ENCODE measurements at regions not wholly inside any gene's neighbourhood (a gene's known extent, or its start where the extent isn't known, plus 50 kb on each side); places are given as distances from the start of the nearest gene placed in this dataset.

GRCh38 chr10:125482637-125483036 is 200.3 kb downstream of the TEX36 start (continued):
- TF ChIP-seq POLR2AphosphoS5 (IDR thresholded peaks at IDR 0.05; ENCODE audit: low read depth, low read length): no peak
- no peak for TF ChIP-seq YY1 (IDR thresholded peaks at IDR 0.05; ENCODE audit: extremely low read depth, insufficient replicate concordance, low read depth, low read length)
- TF ChIP-seq ELF1 (IDR thresholded peaks at IDR 0.05; ENCODE audit: borderline replicate concordance, low read depth): no peak
- no peak for TF ChIP-seq ZFX (IDR thresholded peaks at IDR 0.05)
- TF ChIP-seq RAD21 (IDR thresholded peaks at IDR 0.05; ENCODE audit: low read depth): no peak
- no peak for TF ChIP-seq MAX (IDR thresholded peaks at IDR 0.05)
- no peak for TF ChIP-seq SIN3A (IDR thresholded peaks at IDR 0.05; ENCODE audit: low read depth)
- TF ChIP-seq SP1 (IDR thresholded peaks at IDR 0.05; ENCODE audit: low read depth): no peak
- TF ChIP-seq ZBTB33 (IDR thresholded peaks at IDR 0.05; ENCODE audit: extremely low read depth, insufficient replicate concordance, low read length): no peak
- no peak for TF ChIP-seq CEBPB (IDR thresholded peaks at IDR 0.05; ENCODE audit: low read depth)

GRCh38 chr10:125482108-125482507 is 200.9 kb downstream of the TEX36 start:
- no peak overlapping the region for H3K4me3 ChIP-seq (replicated peaks in 1 of 2; ENCODE audit: low read depth in 1 of 2, low read length in 2 of 2)
- ChIA-PET POLR2A (no interaction called here), RAD21 (ENCODE audit: low non-redundant PET in 1 of 2, low total read pairs in 2 of 2, uncharacterized antibody in 2 of 2, unreplicated experiment in 2 of 2) (no interaction called here), CTCF (interaction anchor here (1.3 kb wide), 1 partner anchor 34 kb away, joined by 6 read pairs; no protein-coding TSS in a partner anchor)
- H3K4me1 ChIP-seq (ENCODE audit: control insufficient read depth in 1 of 2, insufficient read depth in 2 of 2, low read length in 2 of 2): peaks cover 0 to 9% of the 10 kb centered on the region in 2 experiments; a peak in 2 of 4 replicates
- no peak for TF ChIP-seq EGR1 (IDR thresholded peaks at IDR 0.05; ENCODE audit: low read depth)
- TF ChIP-seq CTCF (IDR thresholded peaks at IDR 0.05 in 2 of 3, conservative IDR thresholded peaks at IDR 0.05 in 1 of 3; ENCODE audit: borderline replicate concordance in 1 of 3, insufficient read depth in 1 of 3, low read depth in 2 of 3, low read length in 2 of 3): no peak
- no peak for TF ChIP-seq REST (IDR thresholded peaks at IDR 0.05; ENCODE audit: low read depth)
- TF ChIP-seq ELF1 (IDR thresholded peaks at IDR 0.05; ENCODE audit: borderline replicate concordance, low read depth): no peak
- no peak for TF ChIP-seq YY1 (IDR thresholded peaks at IDR 0.05; ENCODE audit: extremely low read depth, insufficient replicate concordance, low read depth, low read length)
- TF ChIP-seq SIN3A (IDR thresholded peaks at IDR 0.05; ENCODE audit: low read depth): no peak
- no peak for TF ChIP-seq CBX3 (IDR thresholded peaks at IDR 0.05; ENCODE audit: low read depth)
- H3K9me3 ChIP-seq (ENCODE audit: control insufficient read depth in 1 of 2, insufficient read depth in 1 of 2, low read depth in 1 of 2, low read length in 2 of 2): no peaks in the 10 kb centered on the region
- no peak overlapping the region for H2AFZ ChIP-seq (ENCODE audit: low read depth, low read length, poor library complexity, severe bottlenecking)
- H3K4me2 ChIP-seq (ENCODE audit: low read length): no peak overlapping the region
- no peak for DNase-seq (ENCODE audit: low read depth, low spot score)
- no peaks in the 10 kb centered on the region for H3K9me2 ChIP-seq (ENCODE audit: insufficient read depth)
- intact Hi-C loops (cut with micrococcal nuclease): no loop called here
- no peak overlapping the region for H3K9ac ChIP-seq (ENCODE audit: low read length)
- no peak overlapping the region for H3K27ac ChIP-seq (ENCODE audit: low read depth, low read length)
- H3K27me3 ChIP-seq (ENCODE audit: insufficient read depth, low read length): peaks cover 69% of the 10 kb centered on the region
- 0 out of 2 replicates have a peak, but pooled peaks cover 2% of the 10 kb centered on the region for H4K20me1 ChIP-seq (ENCODE audit: insufficient read depth)
- no TSS peak for BruUV-seq (replicated peaks)
- H3K79me2 ChIP-seq (ENCODE audit: insufficient read depth, low read length): no peaks in the 10 kb centered on the region
- H3K36me3 ChIP-seq (ENCODE audit: control insufficient read depth in 1 of 2, insufficient read depth in 2 of 2, low read length in 2 of 2): no peaks in the 10 kb centered on the region
- ATAC-seq: no peak

All from HCT116 (cell line).